GM21619 (cell line): ENCODE measurements at regions not wholly inside any gene's neighbourhood (a gene's known extent, or its start where the extent isn't known, plus 50 kb on each side); places are given as distances from the start of the nearest gene placed in this dataset.

Experiments
- ATAC-seq: cut with Tn5 transposase; IDR thresholded peaks from one replicate; pipeline ENCODE4 v1.9.1; 2021; ENCODE audit not compliant: unreplicated experiment

- no peak for ATAC-seq
Measured at GRCh38 chr19:29420482-29421195, 105.2 kb upstream of the VSTM2B start.

- no peak for ATAC-seq
Measured at GRCh38 chr19:29421196-29421545, 104.6 kb upstream of the VSTM2B start.

GRCh38 chr19:29422047-29422446 lies 103.7 kb upstream of the VSTM2B start:
- ATAC-seq: no peak

- ATAC-seq: no peak
Measured at GRCh38 chr19:29422486-29423085, 103.2 kb upstream of the VSTM2B start.

- no peak for ATAC-seq
Measured at GRCh38 chr19:29428071-29428470, 97.7 kb upstream of the VSTM2B start.

GRCh38 chr19:29429021-29429420 lies 96.8 kb upstream of the VSTM2B start:
- no peak for ATAC-seq

GRCh38 chr19:29429581-29429980 lies 96.2 kb upstream of the VSTM2B start:
- ATAC-seq: no peak

GRCh38 chr19:29431332-29431731 lies 94.5 kb upstream of the VSTM2B start:
- ATAC-seq: no peak

GRCh38 chr19:29432677-29433076 lies 93.1 kb upstream of the VSTM2B start:
- no peak for ATAC-seq

GRCh38 chr19:29436591-29437103 lies 89.1 kb upstream of the VSTM2B start:
- no peak for ATAC-seq

- ATAC-seq: no peak
Measured at GRCh38 chr19:29439021-29439420, 86.8 kb upstream of the VSTM2B start.

GRCh38 chr19:29439688-29440550 lies 85.9 kb upstream of the VSTM2B start:
- no peak for ATAC-seq

GRCh38 chr19:29442094-29442493 lies 83.7 kb upstream of the VSTM2B start:
- no peak for ATAC-seq

- no peak for ATAC-seq
Measured at GRCh38 chr19:29442910-29443309, 82.9 kb upstream of the VSTM2B start.

- ATAC-seq: no peak
Measured at GRCh38 chr19:29445246-29445645, 80.5 kb upstream of the VSTM2B start.

- no peak for ATAC-seq
Measured at GRCh38 chr19:29446361-29446760, 79.4 kb upstream of the VSTM2B start.

GRCh38 chr19:29448046-29448445 lies 77.7 kb upstream of the VSTM2B start:
- no peak for ATAC-seq

- no peak for ATAC-seq
Measured at GRCh38 chr19:29449371-29449770, 76.4 kb upstream of the VSTM2B start.

- no peak for ATAC-seq
Measured at GRCh38 chr19:29450306-29450705, 75.5 kb upstream of the VSTM2B start.

- no peak for ATAC-seq
Measured at GRCh38 chr19:29450812-29451211, 75.0 kb upstream of the VSTM2B start.

GRCh38 chr19:29454109-29454508 lies 71.7 kb upstream of the VSTM2B start:
- no peak for ATAC-seq

GRCh38 chr19:29457413-29457812 lies 68.4 kb upstream of the VSTM2B start:
- no peak for ATAC-seq
